ENCODE measurements at regions not wholly inside any gene's neighbourhood (a gene's known extent, or its start where the extent isn't known, plus 50 kb on each side); places are given as distances from the start of the nearest gene placed in this dataset.

DNA sequence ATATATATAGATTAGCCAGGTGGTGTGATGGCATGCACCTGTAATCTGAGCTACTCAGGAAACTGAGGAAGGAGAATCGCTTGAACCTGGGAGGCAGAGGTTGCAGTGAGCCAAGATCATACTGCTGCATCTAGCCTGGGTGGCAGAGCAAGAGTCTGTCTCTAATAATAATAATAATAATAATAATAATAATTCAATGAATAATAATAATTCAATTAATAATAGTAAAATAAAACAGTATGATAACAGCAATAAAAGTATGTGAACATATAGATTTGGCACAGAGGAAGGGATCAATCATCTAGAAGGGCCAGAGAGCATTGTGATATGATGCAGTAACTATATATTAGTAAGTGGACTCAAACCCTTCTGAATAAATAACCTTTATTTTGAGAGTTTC, 314.5 kb upstream of the COL8A1 start:
- Histone ChIP-seq H3K4me2 (ENCODE audit: control insufficient read depth, insufficient read depth) (no peak overlapping the region), H3K4me1 (ENCODE audit: control insufficient read depth, insufficient read depth, low read length) (no peaks in the 10 kb centered on the region), H3K9me3 (replicated peaks; ENCODE audit: control insufficient read depth, insufficient read depth, low read length) (no peaks in the 10 kb centered on the region), H3K36me3 (ENCODE audit: control insufficient read depth in 2 of 2, insufficient read depth in 2 of 2, low read length in 1 of 2) (no peaks in the 10 kb centered on the region), H3K27me3 (replicated peaks in 1 of 2; ENCODE audit: control insufficient read depth in 2 of 2, insufficient read depth in 2 of 2, low read length in 1 of 2) (no peaks in the 10 kb centered on the region), H2AFZ (ENCODE audit: control insufficient read depth, low read depth, low read length) (no peak overlapping the region), H3K9ac (ENCODE audit: control insufficient read depth, insufficient read depth, low read length) (no peak overlapping the region), H3K4me3 (no peak overlapping the region), H3K79me2 (ENCODE audit: control insufficient read depth, insufficient read depth, low read length) (no peaks in the 10 kb centered on the region), H4K20me1 (ENCODE audit: control insufficient read depth, insufficient read depth) (no peaks in the 10 kb centered on the region), H3K27ac (ENCODE audit: control insufficient read depth, insufficient read depth) (no peak overlapping the region)
- ChIA-PET SMC1A (ENCODE audit: uncharacterized antibody, unreplicated experiment) (interaction anchor here (1.3 kb wide), 1 partner anchor 12 kb away, joined by 3 read pairs; no protein-coding TSS in a partner anchor), RAD21 (ENCODE audit: unreplicated experiment) (no interaction called here), POLR2A (no interaction called here), CTCF (no interaction called here)
- TF ChIP-seq, protein P1, sequence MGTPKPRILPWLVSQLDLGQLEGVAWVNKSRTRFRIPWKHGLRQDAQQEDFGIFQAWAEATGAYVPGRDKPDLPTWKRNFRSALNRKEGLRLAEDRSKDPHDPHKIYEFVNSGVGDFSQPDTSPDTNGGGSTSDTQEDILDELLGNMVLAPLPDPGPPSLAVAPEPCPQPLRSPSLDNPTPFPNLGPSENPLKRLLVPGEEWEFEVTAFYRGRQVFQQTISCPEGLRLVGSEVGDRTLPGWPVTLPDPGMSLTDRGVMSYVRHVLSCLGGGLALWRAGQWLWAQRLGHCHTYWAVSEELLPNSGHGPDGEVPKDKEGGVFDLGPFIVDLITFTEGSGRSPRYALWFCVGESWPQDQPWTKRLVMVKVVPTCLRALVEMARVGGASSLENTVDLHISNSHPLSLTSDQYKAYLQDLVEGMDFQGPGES (IDR thresholded peaks at IDR 0.05): no peak
- no peak for TF ChIP-seq EED (IDR thresholded peaks at IDR 0.05; ENCODE audit: low read depth)
- TF ChIP-seq POLR2AphosphoS5 (IDR thresholded peaks at IDR 0.05; ENCODE audit: low read length): no peak
- no peak for TF ChIP-seq DPF2 (IDR thresholded peaks at IDR 0.05)
- no peak for TF ChIP-seq SP1 (IDR thresholded peaks at IDR 0.05; ENCODE audit: low read depth, low read length)
- TF ChIP-seq, protein P2, sequence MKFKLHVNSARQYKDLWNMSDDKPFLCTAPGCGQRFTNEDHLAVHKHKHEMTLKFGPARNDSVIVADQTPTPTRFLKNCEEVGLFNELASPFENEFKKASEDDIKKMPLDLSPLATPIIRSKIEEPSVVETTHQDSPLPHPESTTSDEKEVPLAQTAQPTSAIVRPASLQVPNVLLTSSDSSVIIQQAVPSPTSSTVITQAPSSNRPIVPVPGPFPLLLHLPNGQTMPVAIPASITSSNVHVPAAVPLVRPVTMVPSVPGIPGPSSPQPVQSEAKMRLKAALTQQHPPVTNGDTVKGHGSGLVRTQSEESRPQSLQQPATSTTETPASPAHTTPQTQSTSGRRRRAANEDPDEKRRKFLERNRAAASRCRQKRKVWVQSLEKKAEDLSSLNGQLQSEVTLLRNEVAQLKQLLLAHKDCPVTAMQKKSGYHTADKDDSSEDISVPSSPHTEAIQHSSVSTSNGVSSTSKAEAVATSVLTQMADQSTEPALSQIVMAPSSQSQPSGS (IDR thresholded peaks at IDR 0.05; ENCODE audit: low read length): no peak
- no peak for TF ChIP-seq POLR2A (IDR thresholded peaks at IDR 0.05; ENCODE audit: low read depth, low read length)
- no peak for TF ChIP-seq JUND (IDR thresholded peaks at IDR 0.05; ENCODE audit: low read depth, low read length)
- no peak for TF ChIP-seq PAX8 (IDR thresholded peaks at IDR 0.05)
- no peak for TF ChIP-seq JUNB (IDR thresholded peaks at IDR 0.05)
- no peak for TF ChIP-seq RELA (IDR thresholded peaks at IDR 0.05; ENCODE audit: borderline replicate concordance, partially characterized antibody)
- TF ChIP-seq, protein P3, sequence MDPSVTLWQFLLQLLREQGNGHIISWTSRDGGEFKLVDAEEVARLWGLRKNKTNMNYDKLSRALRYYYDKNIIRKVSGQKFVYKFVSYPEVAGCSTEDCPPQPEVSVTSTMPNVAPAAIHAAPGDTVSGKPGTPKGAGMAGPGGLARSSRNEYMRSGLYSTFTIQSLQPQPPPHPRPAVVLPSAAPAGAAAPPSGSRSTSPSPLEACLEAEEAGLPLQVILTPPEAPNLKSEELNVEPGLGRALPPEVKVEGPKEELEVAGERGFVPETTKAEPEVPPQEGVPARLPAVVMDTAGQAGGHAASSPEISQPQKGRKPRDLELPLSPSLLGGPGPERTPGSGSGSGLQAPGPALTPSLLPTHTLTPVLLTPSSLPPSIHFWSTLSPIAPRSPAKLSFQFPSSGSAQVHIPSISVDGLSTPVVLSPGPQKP (IDR thresholded peaks at IDR 0.05; ENCODE audit: low read depth, low read length): no peak
- no peak for TF ChIP-seq HDAC6 (IDR thresholded peaks at IDR 0.05; ENCODE audit: unreplicated experiment)
- TF ChIP-seq ZZZ3 (IDR thresholded peaks at IDR 0.05; ENCODE audit: control insufficient read depth, insufficient read length, low read depth): no peak
- TF ChIP-seq, protein P4, sequence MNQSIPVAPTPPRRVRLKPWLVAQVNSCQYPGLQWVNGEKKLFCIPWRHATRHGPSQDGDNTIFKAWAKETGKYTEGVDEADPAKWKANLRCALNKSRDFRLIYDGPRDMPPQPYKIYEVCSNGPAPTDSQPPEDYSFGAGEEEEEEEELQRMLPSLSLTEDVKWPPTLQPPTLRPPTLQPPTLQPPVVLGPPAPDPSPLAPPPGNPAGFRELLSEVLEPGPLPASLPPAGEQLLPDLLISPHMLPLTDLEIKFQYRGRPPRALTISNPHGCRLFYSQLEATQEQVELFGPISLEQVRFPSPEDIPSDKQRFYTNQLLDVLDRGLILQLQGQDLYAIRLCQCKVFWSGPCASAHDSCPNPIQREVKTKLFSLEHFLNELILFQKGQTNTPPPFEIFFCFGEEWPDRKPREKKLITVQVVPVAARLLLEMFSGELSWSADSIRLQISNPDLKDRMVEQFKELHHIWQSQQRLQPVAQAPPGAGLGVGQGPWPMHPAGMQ (IDR thresholded peaks at IDR 0.05; ENCODE audit: borderline replicate concordance): no peak
- TF ChIP-seq, protein P5, sequence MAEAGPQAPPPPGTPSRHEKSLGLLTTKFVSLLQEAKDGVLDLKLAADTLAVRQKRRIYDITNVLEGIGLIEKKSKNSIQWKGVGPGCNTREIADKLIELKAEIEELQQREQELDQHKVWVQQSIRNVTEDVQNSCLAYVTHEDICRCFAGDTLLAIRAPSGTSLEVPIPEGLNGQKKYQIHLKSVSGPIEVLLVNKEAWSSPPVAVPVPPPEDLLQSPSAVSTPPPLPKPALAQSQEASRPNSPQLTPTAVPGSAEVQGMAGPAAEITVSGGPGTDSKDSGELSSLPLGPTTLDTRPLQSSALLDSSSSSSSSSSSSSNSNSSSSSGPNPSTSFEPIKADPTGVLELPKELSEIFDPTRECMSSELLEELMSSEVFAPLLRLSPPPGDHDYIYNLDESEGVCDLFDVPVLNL (IDR thresholded peaks at IDR 0.05; ENCODE audit: low read depth, low read length): no peak
- no peak for TF ChIP-seq GABPA (IDR thresholded peaks at IDR 0.05; ENCODE audit: low read depth)
- TF ChIP-seq MEF2B (IDR thresholded peaks at IDR 0.05; ENCODE audit: partially characterized antibody, poor library complexity, severe bottlenecking): no peak
- DNase-seq (ENCODE audit: low read depth, low spot score) (no peak), FAIRE-seq (no peak), ATAC-seq (no peak)
- BruUV-seq (replicated peaks): no TSS peak
- in situ Hi-C loops (cut with MboI) (no loop called here), intact Hi-C loops (cut with micrococcal nuclease; ENCODE audit: unreplicated experiment) (no loop called here)
- WGBS (ENCODE audit: insufficient coverage, insufficient replicate concordance, low lambda C conversion rate, missing lambda C conversion rate): 43% methylated on average over 1 of the region's 1 CpG
